Type B pancreatic cell (in vitro differentiated cells): ENCODE measurements at regions not wholly inside any gene's neighbourhood (a gene's known extent, or its start where the extent isn't known, plus 50 kb on each side); places are given as distances from the start of the nearest gene placed in this dataset.

Experiments used
- DNase-seq: peaks from one replicate; pipeline ENCODE4 v3.0.0; 2021; ENCODE audit warnings: mixed read lengths; ENCODE audit not compliant: unreplicated experiment; ENCODE audit errors: extremely low spot score
- H3K27ac Mint-ChIP-seq: 2 replicates; pipeline ENCODE4 v1.8.0; 2021; ENCODE audit warnings: mild to moderate bottlenecking, mixed read lengths
- H3K27me3 Mint-ChIP-seq: 2 replicates; pipeline ENCODE4 v1.8.0; 2021; ENCODE audit warnings: mixed read lengths
- H3K36me3 Mint-ChIP-seq: 2 replicates; pipeline ENCODE4 v1.8.0; 2021; ENCODE audit warnings: mixed read lengths
- H3K4me1 Mint-ChIP-seq: one replicate; pipeline ENCODE4 v1.8.0; 2021; ENCODE audit warnings: mixed read lengths; ENCODE audit not compliant: unreplicated experiment
- H3K4me3 Mint-ChIP-seq: 2 replicates; pipeline ENCODE4 v1.8.0; 2021; ENCODE audit warnings: mild to moderate bottlenecking, mixed read lengths
- H3K9me3 Mint-ChIP-seq: 2 replicates; pipeline ENCODE4 v1.8.0; 2021; ENCODE audit warnings: mixed read lengths
- TF ChIP-seq, protein P1 (sequence below): fragments of 200-600 bp; sonication (generic); conservative IDR thresholded peaks from 2 replicates; pipeline ENCODE4 v1.5.0; 2021; ENCODE audit warnings: antibody characterized with exemption, mild to moderate bottlenecking

DNA sequence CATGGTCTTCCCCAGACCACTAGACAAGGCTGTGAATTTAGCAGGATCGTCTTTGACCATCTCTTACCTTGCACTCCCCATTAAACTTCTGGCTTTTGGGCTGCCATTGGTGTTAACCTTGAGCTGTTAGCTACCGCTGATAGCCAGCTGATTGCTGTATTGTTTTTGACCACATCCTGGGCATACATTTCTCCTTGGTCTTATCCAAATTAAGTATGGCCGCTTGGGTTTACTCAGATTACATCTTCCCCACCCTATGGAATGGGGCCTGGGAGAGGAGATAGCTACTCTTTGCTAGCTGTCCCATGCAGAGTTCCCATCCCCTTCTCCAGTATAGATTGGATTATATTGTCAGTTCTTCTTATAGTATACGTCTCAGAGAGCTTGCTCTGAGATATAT lies 270.4 kb upstream of the ELAC2 start:
- no peaks in the 10 kb centered on the region for H3K36me3 Mint-ChIP-seq
- TF ChIP-seq, protein P1, sequence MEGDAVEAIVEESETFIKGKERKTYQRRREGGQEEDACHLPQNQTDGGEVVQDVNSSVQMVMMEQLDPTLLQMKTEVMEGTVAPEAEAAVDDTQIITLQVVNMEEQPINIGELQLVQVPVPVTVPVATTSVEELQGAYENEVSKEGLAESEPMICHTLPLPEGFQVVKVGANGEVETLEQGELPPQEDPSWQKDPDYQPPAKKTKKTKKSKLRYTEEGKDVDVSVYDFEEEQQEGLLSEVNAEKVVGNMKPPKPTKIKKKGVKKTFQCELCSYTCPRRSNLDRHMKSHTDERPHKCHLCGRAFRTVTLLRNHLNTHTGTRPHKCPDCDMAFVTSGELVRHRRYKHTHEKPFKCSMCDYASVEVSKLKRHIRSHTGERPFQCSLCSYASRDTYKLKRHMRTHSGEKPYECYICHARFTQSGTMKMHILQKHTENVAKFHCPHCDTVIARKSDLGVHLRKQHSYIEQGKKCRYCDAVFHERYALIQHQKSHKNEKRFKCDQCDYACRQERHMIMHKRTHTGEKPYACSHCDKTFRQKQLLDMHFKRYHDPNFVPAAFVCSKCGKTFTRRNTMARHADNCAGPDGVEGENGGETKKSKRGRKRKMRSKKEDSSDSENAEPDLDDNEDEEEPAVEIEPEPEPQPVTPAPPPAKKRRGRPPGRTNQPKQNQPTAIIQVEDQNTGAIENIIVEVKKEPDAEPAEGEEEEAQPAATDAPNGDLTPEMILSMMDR: no peak
- no peak overlapping the region for H3K27ac Mint-ChIP-seq
- H3K27me3 Mint-ChIP-seq: no peaks in the 10 kb centered on the region
- H3K4me3 Mint-ChIP-seq: no peak overlapping the region
- H3K9me3 Mint-ChIP-seq: peaks cover 4% of the 10 kb centered on the region
- no peak for DNase-seq
- H3K4me1 Mint-ChIP-seq: no peaks in the 10 kb centered on the region

DNA sequence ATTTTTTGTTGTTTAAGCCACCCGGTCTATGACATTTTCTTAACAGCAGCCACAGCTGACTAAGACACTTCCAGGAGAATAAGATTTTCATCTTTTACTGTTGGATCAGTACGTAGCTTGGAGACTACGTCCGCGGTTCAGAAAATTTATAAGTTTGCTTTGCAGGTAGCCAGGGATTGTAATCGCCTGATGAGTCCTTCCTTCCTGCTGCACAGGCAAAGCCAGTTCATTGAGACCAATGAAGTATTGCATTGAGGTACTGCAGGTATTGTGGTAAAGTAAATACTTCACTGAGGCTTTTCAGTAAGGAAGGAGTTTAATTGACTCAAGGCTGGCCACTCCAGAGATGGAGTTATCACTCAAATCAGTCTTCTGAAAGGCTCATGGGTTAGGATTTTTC lies 269.4 kb upstream of the ELAC2 start:
- Mint-ChIP-seq H3K4me1 (no peaks in the 10 kb centered on the region), H3K4me3 (no peak overlapping the region), H3K36me3 (no peaks in the 10 kb centered on the region), H3K27me3 (no peaks in the 10 kb centered on the region), H3K9me3 (peaks cover 4% of the 10 kb centered on the region), H3K27ac (no peak overlapping the region)
- no peak for DNase-seq
- TF ChIP-seq, protein P1: no peak

DNA sequence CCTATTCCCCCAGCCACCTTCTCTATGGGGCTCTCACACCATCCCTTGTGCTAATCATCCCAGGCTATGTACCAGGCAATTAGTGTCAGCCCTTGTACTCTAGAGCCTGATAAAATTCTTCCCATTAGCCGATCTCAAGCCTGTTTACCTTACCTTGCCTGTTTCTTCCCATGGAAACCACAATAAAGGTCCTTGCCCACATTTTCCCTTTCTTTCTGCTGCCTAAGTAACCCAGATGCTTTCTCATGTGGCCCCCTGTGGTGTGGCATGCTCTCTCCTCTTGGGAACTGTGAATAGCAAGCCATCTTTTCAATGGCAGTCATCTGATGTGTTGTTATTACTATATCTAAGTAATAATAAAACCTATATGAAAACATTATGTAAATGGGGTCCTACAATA lies 265.8 kb upstream of the ELAC2 start:
- DNase-seq: no peak
- H3K4me3 Mint-ChIP-seq: no peak overlapping the region
- H3K27me3 Mint-ChIP-seq: no peaks in the 10 kb centered on the region
- H3K36me3 Mint-ChIP-seq: no peaks in the 10 kb centered on the region
- peaks cover 17% of the 10 kb centered on the region for H3K4me1 Mint-ChIP-seq
- TF ChIP-seq, protein P1: no peak
- H3K27ac Mint-ChIP-seq: no peak overlapping the region
- peaks cover 4% of the 10 kb centered on the region for H3K9me3 Mint-ChIP-seq

DNA sequence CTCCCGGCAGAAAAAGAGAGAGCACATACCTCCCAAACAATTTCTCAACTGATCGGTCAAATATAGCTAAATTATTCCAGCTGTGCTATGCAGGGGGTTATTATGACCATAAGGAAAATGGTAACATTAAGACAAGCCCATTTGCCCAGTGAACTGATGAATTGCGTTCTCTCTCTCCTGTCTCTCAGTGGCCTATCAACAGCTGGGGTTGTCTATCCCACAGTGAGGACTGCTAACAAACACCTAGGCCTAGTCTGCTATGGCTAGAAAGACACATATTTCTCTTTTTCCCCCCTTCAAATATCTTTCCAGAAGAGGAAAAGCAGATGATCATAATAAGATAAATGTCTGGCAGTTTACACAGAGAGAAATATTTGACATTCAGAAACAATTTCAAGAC lies 263.8 kb upstream of the ELAC2 start:
- DNase-seq: no peak
- TF ChIP-seq, protein P1: no peak
- Mint-ChIP-seq H3K27ac (no peak overlapping the region), H3K4me3 (no peak overlapping the region), H3K36me3 (peaks cover 4% of the 10 kb centered on the region), H3K27me3 (no peaks in the 10 kb centered on the region), H3K4me1 (peaks cover 17% of the 10 kb centered on the region), H3K9me3 (peaks cover 4% of the 10 kb centered on the region)

DNA sequence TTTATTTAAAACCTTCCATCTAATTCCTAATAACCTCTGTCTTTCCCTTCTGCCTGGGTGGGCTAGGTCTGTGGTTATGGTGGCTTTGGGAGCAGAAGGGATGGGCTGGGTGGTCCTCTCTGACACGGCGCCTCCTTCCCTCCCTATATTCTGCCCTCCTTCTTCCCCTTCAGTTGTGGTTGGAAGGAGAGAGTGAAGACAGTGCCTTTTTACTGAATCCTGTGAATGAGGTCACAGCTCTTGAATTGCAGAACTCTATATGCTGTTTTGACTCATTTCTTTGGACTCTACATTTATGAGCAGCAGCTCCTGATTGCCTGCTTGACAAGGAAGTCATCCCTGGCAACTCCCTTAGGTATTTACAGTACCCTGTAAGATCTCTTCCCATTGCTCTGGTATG lies 256.0 kb upstream of the ELAC2 start:
- peaks cover 12% of the 10 kb centered on the region for H3K4me1 Mint-ChIP-seq
- peaks cover 8% of the 10 kb centered on the region for H3K9me3 Mint-ChIP-seq
- no peak overlapping the region for H3K4me3 Mint-ChIP-seq
- TF ChIP-seq, protein P1: no peak
- DNase-seq: no peak
- H3K36me3 Mint-ChIP-seq: peaks cover 4% of the 10 kb centered on the region
- H3K27me3 Mint-ChIP-seq: peaks cover 21% of the 10 kb centered on the region
- no peak overlapping the region for H3K27ac Mint-ChIP-seq

DNA sequence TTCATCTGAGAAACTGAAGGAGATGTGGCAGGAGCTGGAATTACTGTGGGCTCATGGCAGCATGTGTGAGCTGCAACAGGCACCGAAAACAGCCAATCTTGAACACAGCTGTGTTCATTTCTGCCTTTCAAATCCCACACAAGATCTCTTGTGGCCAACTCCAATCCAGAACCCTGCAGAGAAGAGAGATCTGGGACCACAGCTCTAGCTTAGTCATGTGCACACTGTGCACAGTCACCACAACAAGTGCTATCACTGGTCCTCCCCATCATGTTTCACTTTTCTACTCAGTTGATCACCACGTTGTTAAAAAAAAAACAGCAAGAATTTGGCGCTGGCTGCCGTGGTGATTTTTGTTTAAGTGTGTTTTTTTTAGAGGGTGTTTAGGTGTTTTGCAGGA lies 254.5 kb upstream of the ELAC2 start:
- Mint-ChIP-seq H3K9me3 (peaks cover 15% of the 10 kb centered on the region), H3K27me3 (peaks cover 32% of the 10 kb centered on the region), H3K36me3 (no peaks in the 10 kb centered on the region), H3K27ac (no peak overlapping the region), H3K4me1 (peaks cover 18% of the 10 kb centered on the region), H3K4me3 (no peak overlapping the region)
- no peak for DNase-seq
- TF ChIP-seq, protein P1: no peak
